C4-2B (cell line): ENCODE measurements at regions not wholly inside any gene's neighbourhood (a gene's known extent, or its start where the extent isn't known, plus 50 kb on each side); places are given as distances from the start of the nearest gene placed in this dataset.

Experiments
- H3K27ac ChIP-seq: fragments of 450-650 bp; 2 replicates; pipeline ENCODE4 v1.5.1; 2017
- CTCF ChIP-seq: fragments of 450-650 bp; conservative IDR thresholded peaks from 2 replicates; pipeline ENCODE4 v1.5.1; 2017; ENCODE audit warnings: mild to moderate bottlenecking
- ZFX ChIP-seq: fragments of 450-650 bp; IDR thresholded peaks from 2 replicates; pipeline ENCODE4 v1.6.1; 2017

GRCh38 chr1:99566290-99567021 lies 79.5 kb upstream of the PALMD start:
- no peak overlapping the region for H3K27ac ChIP-seq
- TF ChIP-seq CTCF (no peak), ZFX (no peak)

- no peak overlapping the region for H3K27ac ChIP-seq
- TF ChIP-seq CTCF (no peak), ZFX (no peak)
These were observed 75.3 kb upstream of the PALMD start for GRCh38 chr1:99570486-99571089.

- H3K27ac ChIP-seq: no peak overlapping the region
- TF ChIP-seq CTCF (no peak), ZFX (no peak)
These were observed 74.7 kb upstream of the PALMD start for GRCh38 chr1:99571092-99571734.

DNA sequence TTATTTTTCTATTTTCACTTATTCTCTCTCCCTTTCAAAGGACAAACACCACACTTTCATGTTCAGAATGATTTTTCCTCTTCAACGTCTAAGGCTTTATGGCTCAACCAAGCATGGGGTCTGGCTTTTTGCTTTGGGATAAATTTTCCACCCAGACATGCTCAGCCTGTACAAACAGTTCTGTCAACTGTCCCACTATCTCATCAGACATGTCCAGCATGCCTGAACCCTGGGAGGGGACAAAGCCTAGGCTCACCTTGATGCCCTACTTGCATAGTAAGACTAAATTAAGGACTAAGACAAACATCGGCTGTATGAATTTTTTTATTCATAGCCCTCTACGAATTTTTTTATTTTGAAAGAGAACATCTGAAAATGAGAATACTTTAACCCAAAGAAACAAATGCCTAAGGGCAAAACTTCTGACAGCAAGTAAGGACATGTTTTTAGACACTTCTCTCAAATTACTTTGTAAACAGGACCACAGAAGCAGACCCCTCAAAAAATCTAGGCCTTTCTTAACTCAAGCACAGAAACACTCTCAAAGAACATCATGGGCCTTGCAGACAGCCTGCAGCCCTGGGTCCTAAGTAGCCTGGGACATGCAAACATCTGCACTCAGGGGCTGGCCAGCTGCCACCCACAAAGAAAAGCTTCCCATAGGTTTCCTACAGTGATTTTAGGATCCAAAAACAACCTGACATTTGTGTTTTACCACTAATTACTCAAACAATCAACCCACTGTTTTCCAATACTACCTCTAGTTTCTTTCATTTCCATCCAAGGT lies 72.3 kb upstream of the PALMD start:
- TF ChIP-seq CTCF (no peak), ZFX (no peak)
- H3K27ac ChIP-seq: no peak overlapping the region

- no peak overlapping the region for H3K27ac ChIP-seq
- TF ChIP-seq CTCF (no peak), ZFX (no peak)
These were observed 68.6 kb upstream of the PALMD start for GRCh38 chr1:99577313-99577712.

DNA sequence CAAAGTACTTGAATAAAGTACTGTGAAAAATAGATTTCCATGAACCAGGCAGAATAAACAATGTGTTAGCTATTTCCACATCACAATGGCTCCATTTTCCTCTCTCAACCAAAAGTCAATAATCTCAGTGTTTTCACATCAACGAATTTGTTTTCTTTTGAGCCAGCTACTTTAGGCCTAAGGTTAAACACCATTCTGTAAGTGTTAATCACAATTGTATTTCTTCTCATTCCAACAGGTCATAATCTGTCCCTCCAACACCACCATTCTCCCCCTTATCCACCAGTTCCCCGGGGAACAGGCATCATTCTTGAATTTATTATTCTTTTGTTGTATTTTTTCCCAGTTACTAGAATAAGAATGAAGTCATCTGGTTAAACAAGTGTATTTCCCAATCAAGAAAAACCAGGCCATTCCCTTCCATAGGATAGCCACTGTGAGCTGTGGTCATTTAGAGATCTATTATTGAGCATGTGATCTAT lies 66.2 kb upstream of the PALMD start:
- TF ChIP-seq CTCF: no peak
- no peak for TF ChIP-seq ZFX
- H3K27ac ChIP-seq: no peak overlapping the region
